MV-4-11 (cell line): ENCODE measurements at regions not wholly inside any gene's neighbourhood (a gene's known extent, or its start where the extent isn't known, plus 50 kb on each side); places are given as distances from the start of the nearest gene placed in this dataset.
"Not testable (repeated sequence)": the region's sequence is repeated elsewhere in the genome, so short reads cannot be mapped to it uniquely, and the experiment has no call there.

Experiments used
- DNase-seq: peaks from one replicate; lab custom pipeline; 2025; lab: John Stamatoyannopoulos, UW

GRCh38 chr21:20404915-20405314, 593.3 kb upstream of the NCAM2 start:
- DNase-seq = no peak

- DNase-seq = no peak
Observed at GRCh38 chr21:20418353-20418752, 579.9 kb upstream of the NCAM2 start.

GRCh38 chr21:20419772-20420171, 578.4 kb upstream of the NCAM2 start:
- DNase-seq = no peak

- no peak for DNase-seq
Observed at GRCh38 chr21:20424943-20425342, 573.3 kb upstream of the NCAM2 start.

GRCh38 chr21:20425856-20426255, 572.4 kb upstream of the NCAM2 start:
- DNase-seq = no peak

- no peak for DNase-seq
Observed at GRCh38 chr21:20440338-20440737, 557.9 kb upstream of the NCAM2 start.

DNA sequence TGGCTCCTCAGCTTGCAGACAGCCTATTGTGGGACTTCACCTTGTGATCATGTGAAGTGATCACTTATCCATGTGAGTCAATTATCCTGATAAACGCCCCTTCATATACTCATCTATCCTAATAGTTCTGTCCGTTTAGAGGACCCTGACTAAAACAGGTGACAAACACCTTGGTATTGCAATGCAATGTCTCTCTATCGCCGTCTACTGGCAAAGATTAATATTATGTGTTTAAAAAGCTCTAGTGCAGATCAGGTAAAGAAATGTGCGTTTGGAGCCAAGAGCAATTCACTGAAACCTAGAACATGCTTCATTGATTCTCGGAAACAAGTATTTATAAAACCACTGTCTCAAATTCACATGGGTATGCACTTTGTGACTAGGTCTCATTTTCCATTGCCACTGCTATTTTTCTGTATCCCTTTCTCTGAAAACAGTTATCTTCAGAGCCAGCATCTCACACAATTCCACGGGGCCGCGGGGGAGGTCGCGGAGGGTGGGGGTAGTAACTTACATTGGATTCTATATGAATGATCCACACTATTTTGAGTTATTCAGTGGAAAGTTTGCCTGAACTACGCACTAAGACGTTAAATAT, 554.6 kb upstream of the NCAM2 start:
- no peak for DNase-seq

GRCh38 chr21:20445971-20446370, 552.2 kb upstream of the NCAM2 start:
- peak; percentile 22 for DNase-seq

DNA sequence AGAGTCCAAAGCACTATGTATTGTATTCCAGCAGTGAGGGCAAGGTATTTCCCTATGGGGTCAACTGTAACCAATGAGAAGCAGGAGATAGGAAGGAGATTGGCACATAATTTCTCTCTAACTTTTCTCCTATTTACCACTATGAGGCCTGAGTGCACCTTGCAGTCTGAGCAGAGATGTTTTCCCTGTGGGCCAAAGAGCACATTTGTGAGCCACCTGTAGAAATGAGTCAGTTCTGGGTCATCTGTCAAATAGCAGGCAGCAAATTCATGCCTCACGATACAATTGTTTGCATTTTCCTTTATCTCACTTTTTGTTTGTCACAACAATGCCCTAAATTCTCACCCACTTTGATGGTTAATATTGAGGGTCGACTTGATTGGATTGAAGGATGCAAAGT, 547.2 kb upstream of the NCAM2 start:
- DNase-seq = no peak

DNA sequence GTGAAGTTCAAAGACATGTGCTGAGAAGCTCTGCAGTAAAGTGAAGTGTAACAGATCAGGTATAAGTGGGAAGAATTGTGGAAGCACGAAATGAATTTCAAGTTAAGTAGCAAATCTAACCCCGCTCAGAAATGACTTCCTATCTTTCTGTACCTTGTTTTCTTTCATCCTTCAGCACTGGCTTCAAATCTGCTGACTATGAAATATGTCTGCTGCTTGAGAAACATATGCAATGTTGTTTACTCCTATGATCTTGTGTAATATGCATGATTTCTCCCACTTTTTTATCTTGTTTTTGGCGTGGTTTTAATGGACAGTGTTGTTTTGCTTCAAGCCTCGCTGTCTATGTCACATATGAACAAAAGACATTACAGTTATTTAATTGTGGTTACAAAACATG, 545.3 kb upstream of the NCAM2 start:
- no peak for DNase-seq

GRCh38 chr21:20459838-20460237, 538.4 kb upstream of the NCAM2 start:
- DNase-seq = no peak

DNA sequence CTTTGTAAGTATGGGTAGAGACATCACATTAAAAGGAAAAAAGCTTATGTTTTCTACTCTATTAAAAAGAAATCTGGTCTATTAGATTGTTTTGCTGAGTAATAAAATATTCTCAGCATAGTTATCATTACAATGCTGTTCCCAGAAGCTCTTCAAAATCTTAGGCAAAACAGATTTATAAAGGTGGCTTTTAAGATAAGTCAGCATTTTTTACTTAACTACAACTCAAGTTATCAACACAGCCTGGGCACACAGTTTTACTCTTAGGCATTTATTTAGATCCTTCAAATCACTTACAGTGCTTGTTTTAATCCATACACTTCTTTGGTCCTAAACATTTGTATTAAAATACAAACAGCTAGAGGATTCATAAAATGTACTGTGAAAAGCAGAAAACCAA, 534.8 kb upstream of the NCAM2 start:
- DNase-seq = no peak

DNA sequence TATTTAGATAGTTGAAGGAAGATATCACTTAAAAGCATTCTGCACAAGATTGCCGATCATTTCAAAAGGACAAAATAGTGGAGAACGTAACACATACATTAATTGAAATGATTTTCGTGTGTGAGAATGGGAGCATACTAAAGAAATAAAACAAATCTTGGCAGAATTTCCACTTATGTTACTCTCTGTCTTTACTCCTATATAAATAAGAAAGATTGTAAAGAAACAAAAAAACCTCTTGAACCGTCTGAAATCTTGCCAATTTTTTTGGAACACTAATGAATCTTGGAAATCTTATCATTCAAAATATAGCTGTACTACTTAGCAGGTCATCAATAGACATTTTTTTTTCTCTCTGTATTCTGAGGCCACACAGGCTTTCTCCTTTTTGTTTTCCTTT, 528.8 kb upstream of the NCAM2 start:
- DNase-seq = no peak

GRCh38 chr21:20486303-20486702, 511.9 kb upstream of the NCAM2 start:
- no peak for DNase-seq

DNA sequence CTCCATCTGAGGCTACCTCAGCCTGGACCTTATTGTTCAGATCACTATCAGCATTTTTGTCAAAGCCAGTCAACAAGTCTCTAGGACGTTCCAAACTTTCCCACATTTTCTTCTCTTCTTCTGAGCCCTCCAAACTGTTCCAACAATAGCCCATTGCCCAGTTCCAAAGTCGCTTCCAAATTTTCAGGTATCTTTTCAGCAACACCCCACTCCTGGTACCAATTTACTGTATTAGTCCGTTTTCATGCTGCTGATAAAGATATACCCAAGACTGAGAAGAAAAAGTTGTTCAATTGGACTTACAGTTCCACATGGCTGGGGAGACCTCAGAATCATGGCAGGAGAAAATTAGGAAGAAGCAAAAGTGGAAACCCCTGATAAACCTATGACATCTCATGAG, 495.3 kb upstream of the NCAM2 start:
- DNase-seq = not testable (repeated sequence)

DNA sequence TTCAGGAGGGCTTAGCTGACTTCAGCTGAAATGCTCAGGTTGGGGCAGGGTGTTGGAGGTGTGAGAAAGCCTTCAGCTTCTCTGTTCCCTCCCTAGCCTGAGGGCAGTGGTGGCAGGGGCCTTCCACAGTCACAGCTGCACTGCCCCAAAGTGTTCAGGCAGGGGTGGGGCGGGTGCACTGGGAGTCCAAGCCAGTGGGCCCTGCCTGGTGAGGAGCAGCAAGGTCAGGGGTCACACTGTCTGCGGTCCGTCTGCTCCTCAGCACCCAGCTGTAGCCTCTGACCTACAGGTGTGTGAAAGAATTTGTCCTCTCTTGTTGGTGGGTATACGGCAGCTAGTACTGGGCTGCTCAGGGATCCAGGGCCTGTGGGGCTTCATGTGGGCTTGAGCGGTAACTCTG, 490.4 kb upstream of the NCAM2 start:
- DNase-seq = no peak

DNA sequence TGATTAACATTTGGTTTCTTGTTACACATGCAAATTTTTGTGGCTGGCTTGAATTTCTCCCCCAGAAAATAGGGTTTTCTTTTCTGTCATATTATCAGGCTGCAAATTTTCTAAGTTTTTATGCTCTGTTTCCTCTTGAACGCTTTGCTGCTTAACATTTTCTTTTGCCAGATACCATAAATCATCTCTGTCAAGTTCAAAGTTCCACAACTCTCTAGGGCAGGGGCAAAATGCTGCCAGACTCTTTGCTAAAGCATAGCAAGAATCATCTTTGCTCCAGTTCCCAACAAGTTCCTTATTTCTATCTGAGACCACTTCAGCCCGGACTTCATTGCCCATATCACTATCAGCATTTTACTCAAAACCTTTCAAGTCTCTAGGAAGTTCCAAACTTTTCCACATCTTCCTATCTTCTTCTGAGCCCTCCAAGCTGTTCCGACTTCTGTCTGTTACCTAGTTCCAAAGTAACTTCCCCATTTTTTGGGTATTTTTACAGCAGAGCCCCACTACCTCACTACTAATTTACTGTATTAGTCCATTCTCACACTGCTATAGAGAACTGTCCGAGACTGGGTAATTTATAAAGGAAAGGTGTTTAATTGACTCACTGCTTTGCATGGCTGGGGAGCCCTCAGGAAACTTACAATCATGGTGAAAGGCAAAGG, 486.9 kb upstream of the NCAM2 start:
- no peak for DNase-seq

DNA sequence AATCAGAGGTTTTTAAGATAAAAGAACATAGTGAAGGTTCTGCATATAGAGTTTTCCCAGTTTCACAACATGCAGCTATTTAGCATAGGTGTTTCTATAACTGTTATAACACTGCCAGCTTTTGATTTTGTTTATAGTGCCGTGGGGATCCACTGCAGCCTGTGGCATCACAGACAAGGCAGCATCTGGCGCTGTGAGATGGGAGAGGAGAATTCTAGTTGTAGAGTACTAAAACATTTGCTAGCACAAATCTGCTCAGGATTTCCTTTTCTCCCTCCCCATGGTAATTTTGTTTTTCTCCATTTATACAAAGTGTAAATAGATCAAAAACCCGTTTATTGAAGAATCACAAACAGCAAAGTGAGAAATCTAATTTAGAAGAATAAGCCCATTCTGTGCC, 482.8 kb upstream of the NCAM2 start:
- no peak for DNase-seq

- DNase-seq = no peak
Observed at GRCh38 chr21:20519076-20519475, 479.1 kb upstream of the NCAM2 start.

DNA sequence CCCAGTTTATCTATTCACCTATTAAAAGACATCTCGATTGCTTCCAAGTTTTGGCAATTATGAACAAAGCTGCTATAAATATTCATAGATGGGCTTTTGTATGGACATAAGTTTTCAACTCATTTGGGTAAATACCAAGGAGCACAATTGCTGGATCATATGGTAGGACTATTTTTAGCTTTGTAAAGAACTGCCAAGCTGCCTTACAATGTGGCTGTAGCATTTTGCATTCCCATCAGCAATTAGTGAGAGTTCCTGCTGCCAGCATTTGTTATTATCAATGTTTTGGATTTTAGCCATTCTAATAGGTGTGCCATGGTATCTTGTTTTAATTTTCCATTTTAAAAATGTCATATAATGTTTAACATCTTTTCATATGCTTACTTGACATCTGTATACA, 475.6 kb upstream of the NCAM2 start:
- DNase-seq = no peak

DNA sequence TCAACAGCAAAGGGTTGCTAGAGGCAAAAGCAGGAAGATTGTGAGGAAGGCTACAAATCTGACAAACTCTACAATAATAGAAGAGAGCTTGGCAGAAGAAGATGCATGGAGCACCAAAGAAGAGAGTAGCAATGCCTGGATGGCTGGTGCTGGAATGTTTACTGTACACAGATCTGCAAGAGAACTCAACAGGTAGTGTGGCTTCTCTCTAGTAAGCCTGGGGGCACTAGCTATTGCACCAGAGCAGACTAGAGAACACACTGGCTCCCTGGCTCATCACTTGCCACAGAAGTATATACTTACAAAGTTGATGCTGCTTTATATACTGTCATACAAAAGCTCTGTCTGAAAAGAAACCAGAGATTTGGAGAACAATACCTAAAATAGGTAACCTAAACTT, 475.0 kb upstream of the NCAM2 start:
- DNase-seq = no peak

DNA sequence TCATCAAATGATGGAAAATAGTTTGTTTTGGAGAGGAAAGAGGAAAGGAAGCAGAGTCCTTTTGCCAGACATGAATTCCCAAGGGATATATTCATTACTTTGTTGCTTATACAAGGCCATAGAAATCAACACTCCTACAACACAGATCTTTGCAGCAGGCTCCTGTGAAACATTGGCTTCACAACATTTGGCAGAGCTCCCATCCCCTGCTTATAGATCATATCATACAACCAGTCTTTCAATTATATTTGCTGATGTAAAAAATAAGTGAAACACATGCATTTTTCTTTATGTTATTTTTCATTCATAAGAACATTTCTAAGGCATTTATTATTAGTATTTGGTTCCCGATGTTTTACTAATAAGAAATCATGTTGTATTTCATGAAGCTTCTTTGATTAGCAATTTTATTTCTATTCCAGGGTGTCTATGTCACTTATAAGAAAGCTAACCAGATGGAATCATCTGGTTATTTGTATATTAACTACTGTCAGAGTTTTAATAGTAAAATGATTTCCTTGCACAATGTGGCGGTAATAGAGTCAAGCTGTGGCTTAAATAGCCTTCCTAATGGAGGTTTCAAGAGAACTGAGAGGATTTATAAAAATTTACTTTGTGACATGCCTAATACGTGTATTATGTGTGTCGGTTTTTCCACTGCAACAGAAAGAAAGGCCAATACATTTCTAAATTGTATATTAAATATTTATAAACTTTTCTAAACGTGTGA, 470.3 kb upstream of the NCAM2 start:
- DNase-seq = no peak

DNA sequence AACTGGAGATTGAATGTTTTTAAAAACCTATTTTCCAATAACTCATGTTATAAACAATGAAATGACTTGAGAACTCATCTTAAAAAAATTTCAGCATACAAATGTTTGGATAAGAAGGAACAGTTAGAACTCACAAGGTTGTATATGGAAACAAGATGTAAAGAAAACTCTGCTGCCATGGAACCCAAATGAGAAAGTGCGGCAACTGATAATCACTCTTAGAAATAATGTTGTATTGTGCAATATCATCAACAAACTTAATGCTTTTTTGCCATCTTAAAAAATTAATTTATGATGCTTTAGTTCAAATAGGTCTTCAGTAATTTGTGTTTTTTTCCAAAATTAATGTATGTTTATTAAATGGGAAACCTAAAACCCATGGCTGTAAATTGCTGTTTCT, 461.1 kb upstream of the NCAM2 start:
- no peak for DNase-seq
